ENCODE measurements at regions not wholly inside any gene's neighbourhood (a gene's known extent, or its start where the extent isn't known, plus 50 kb on each side); places are given as distances from the start of the nearest gene placed in this dataset.

GRCh38 chr2:7444626-7445025, 527.4 kb downstream of the RNF144A start:
- Histone ChIP-seq H3K27me3 (no peaks in the 10 kb centered on the region), H3K9me3 (ENCODE audit: low read depth) (no peaks in the 10 kb centered on the region), H3K4me1 (ENCODE audit: low read depth) (no peaks in the 10 kb centered on the region), H3K4me3 (no peak overlapping the region), H3K27ac (no peak overlapping the region), H3K36me3 (no peaks in the 10 kb centered on the region)
- TF ChIP-seq, protein P1, sequence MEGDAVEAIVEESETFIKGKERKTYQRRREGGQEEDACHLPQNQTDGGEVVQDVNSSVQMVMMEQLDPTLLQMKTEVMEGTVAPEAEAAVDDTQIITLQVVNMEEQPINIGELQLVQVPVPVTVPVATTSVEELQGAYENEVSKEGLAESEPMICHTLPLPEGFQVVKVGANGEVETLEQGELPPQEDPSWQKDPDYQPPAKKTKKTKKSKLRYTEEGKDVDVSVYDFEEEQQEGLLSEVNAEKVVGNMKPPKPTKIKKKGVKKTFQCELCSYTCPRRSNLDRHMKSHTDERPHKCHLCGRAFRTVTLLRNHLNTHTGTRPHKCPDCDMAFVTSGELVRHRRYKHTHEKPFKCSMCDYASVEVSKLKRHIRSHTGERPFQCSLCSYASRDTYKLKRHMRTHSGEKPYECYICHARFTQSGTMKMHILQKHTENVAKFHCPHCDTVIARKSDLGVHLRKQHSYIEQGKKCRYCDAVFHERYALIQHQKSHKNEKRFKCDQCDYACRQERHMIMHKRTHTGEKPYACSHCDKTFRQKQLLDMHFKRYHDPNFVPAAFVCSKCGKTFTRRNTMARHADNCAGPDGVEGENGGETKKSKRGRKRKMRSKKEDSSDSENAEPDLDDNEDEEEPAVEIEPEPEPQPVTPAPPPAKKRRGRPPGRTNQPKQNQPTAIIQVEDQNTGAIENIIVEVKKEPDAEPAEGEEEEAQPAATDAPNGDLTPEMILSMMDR (IDR thresholded peaks at IDR 0.05; ENCODE audit: low read depth, low read length): no peak
- no peak for DNase-seq (ENCODE audit: low read depth in 1 of 2, low spot score in 1 of 2)

GRCh38 chr2:7448578-7449264, 531.5 kb downstream of the RNF144A start:
- Histone ChIP-seq H3K4me1 (ENCODE audit: low read depth) (peaks cover 4% of the 10 kb centered on the region), H3K4me3 (no peak overlapping the region), H3K9me3 (ENCODE audit: low read depth) (no peaks in the 10 kb centered on the region), H3K27me3 (no peaks in the 10 kb centered on the region), H3K27ac (no peak overlapping the region), H3K36me3 (no peaks in the 10 kb centered on the region)
- DNase-seq (ENCODE audit: low read depth in 1 of 2, low spot score in 1 of 2): no peak
- TF ChIP-seq, protein P1 (IDR thresholded peaks at IDR 0.05; ENCODE audit: low read depth, low read length): no peak

- H3K27ac ChIP-seq: no peak overlapping the region
- H3K4me3 ChIP-seq: no peak overlapping the region
- H3K4me1 ChIP-seq (ENCODE audit: low read depth): peaks cover 4% of the 10 kb centered on the region
- no peaks in the 10 kb centered on the region for H3K36me3 ChIP-seq
- DNase-seq (ENCODE audit: low read depth in 1 of 2, low spot score in 1 of 2): no peak
- H3K9me3 ChIP-seq (ENCODE audit: low read depth): no peaks in the 10 kb centered on the region
- TF ChIP-seq, protein P1 (IDR thresholded peaks at IDR 0.05; ENCODE audit: low read depth, low read length): no peak
- H3K27me3 ChIP-seq: no peaks in the 10 kb centered on the region
Observed at GRCh38 chr2:7449298-7449697, 532.1 kb downstream of the RNF144A start.

DNA sequence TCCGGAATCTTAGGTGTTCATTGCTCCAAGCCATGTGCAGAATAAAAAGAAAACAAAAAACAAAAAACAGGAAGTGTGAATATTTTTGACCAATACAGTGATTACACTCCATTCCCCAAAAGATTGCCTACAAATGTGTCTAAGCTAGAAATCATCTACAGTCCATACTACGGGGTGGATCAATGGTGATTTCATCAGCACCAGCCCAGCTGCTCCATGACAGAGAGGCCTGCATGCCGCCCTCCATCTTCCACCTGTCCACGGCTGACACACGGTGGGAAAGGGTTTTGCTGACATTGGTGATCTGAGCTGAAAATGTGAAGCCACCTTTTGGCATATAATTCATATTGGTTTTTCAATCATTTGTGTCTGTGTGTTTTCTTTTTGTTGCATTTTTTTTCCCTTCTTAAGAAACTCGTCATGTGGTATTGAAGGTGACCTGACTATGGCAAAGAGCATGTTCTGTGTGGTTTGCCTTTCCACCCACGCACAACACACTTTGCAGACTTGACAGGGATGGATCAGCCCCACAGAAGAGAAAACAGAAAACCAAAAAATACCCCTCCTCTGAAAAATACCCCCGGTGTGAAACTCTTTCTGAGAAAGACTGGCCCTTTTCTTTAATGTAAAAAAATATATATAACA, 533.1 kb downstream of the RNF144A start:
- no peaks in the 10 kb centered on the region for H3K36me3 ChIP-seq
- H3K27me3 ChIP-seq: no peaks in the 10 kb centered on the region
- H3K9me3 ChIP-seq (ENCODE audit: low read depth): no peaks in the 10 kb centered on the region
- H3K27ac ChIP-seq: no peak overlapping the region
- peaks cover 4% of the 10 kb centered on the region for H3K4me1 ChIP-seq (ENCODE audit: low read depth)
- DNase-seq (ENCODE audit: low read depth in 1 of 2, low spot score in 1 of 2): no peak
- H3K4me3 ChIP-seq: no peak overlapping the region
- TF ChIP-seq, protein P1 (IDR thresholded peaks at IDR 0.05; ENCODE audit: low read depth, low read length): no peak

GRCh38 chr2:7450833-7451190, 533.6 kb downstream of the RNF144A start:
- H3K36me3 ChIP-seq: no peaks in the 10 kb centered on the region
- no peak for DNase-seq (ENCODE audit: low read depth in 1 of 2, low spot score in 1 of 2)
- H3K27me3 ChIP-seq: no peaks in the 10 kb centered on the region
- H3K9me3 ChIP-seq (ENCODE audit: low read depth): no peaks in the 10 kb centered on the region
- no peak overlapping the region for H3K27ac ChIP-seq
- H3K4me3 ChIP-seq: no peak overlapping the region
- TF ChIP-seq, protein P1 (IDR thresholded peaks at IDR 0.05; ENCODE audit: low read depth, low read length): no peak
- H3K4me1 ChIP-seq (ENCODE audit: low read depth): peaks cover 4% of the 10 kb centered on the region
